ENCODE measurements at regions not wholly inside any gene's neighbourhood (a gene's known extent, or its start where the extent isn't known, plus 50 kb on each side); places are given as distances from the start of the nearest gene placed in this dataset.

DNA sequence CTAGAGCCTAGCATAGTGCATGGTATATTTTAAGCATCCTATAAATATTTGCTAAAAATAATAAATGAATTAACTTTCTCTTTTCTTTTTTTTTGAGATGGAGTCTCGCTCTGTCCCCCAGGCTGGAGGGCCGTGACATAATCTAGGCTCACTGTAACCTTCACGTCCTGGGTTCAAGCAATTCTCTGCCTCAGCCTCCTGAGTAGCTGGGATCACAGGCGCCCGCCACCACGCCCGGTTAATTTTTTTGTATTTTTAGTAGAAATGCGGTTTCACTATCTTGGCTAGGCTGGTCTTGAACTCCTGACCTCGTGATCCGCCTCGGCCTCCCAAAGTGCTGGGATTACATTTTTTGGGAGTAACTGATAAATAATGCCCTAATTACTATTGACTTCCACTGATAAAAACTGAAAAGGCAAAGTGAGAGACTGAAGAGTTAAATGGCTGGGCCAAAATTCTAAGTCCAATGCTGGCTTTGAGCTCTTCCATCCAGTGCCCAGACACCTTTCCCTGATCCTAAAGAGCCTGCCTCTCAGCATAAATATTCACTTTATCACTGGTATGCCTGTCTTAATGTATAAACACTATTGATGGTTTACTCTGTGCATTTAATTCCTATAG is 213.0 kb upstream of the KRR1 start:
- no peak for DNase-seq (ENCODE audit: low read depth)

DNA sequence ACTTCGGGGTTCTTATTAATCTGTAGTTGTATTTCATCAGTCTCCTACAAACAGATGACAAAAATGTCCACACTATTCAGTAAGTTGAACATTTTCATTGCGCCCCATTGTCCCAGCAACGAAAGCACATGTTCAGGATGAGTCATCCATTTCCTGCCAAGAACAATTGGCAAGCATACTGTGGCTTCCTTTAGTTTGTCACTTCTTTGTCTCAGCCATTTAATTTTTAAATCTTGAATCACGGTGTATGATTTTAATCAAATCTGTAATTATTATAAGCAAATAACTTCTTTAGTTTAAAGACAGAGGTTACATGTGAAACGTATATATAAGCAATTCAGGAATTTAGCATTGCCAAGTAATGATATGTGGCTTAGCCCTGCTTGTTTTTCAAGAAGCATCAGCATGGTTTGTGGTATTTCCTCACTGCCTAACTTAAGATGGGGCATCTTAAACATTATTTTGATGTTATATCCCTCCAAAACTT is 211.3 kb upstream of the KRR1 start:
- DNase-seq (ENCODE audit: low read depth), result peak; percentile 91

DNA sequence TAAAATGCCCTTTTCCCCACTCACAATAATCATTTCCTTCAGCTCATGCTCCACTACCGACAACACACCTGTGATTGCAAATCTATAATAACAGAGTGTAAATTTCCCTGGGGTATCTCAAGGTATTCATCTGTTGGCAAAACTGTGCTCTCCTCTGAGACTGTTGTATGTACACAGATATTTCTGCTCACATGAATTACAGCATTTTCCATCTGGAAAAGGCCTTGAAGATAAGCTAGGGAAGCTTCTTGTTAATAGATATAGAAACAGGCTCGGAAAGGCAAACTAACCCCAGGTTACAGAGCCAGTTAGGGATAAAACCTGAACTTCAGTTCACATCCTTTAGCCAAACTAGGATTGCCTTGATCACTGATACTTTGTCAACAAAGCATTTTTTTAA is 210.4 kb upstream of the KRR1 start:
- no peak for DNase-seq (ENCODE audit: low read depth)

DNA sequence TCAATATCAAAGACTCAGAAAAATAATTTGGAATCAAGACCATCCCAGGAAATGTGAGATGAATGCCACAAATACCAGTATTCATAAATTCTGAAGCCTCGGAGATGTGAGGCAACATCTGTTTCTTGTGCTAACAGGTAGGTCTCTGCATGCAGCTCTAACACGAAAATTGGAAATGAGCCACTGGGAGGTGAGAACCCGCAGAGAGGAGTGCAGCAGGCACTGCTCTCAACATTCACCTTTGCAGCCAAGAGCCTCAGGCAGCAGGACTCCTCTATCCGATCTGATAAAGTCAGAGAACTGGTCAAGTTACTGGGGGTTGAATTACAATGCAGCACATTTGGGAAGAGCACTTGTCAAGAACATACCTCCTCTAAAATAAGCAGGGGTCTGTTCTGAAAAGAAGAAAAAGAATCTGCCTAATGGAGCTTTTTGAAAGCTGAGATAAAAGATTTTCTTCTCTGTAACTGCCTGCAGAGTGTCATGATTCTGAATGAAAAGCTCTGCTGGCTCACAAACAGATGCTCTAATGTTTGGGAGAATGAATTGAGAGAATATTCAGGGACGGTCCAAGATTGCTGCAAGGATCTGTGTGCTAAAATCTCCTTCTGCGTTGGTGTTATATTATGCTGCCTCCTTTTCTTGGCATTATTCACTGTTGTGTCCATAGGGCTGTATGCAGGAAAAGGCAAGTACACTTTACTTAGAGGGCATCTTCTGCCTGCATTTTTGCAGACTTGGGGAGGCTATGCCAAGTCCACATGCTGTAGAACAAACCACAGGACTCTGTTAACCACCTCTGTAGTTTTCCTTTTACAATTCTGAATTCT is 209.6 kb upstream of the KRR1 start:
- no peak for DNase-seq (ENCODE audit: low read depth)

DNA sequence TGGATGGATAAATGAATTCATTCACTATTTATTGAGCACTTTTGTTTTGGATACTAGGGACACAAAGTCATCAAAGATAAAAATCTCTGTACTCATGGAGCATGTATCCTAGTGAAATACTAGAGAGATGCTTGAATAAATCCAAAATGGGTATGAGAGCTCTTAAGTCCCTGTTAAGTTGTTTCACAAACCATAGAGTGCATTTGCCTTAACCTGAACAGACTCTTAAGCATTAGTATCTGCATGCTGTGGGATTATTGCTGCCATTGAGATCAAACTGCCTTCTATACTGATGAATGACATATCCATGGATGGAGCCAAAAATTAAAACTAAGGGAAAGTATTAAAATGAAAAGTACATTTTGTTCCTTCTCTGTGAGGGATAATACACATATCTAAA is 206.5 kb upstream of the KRR1 start:
- DNase-seq (ENCODE audit: low read depth), result no peak

DNA sequence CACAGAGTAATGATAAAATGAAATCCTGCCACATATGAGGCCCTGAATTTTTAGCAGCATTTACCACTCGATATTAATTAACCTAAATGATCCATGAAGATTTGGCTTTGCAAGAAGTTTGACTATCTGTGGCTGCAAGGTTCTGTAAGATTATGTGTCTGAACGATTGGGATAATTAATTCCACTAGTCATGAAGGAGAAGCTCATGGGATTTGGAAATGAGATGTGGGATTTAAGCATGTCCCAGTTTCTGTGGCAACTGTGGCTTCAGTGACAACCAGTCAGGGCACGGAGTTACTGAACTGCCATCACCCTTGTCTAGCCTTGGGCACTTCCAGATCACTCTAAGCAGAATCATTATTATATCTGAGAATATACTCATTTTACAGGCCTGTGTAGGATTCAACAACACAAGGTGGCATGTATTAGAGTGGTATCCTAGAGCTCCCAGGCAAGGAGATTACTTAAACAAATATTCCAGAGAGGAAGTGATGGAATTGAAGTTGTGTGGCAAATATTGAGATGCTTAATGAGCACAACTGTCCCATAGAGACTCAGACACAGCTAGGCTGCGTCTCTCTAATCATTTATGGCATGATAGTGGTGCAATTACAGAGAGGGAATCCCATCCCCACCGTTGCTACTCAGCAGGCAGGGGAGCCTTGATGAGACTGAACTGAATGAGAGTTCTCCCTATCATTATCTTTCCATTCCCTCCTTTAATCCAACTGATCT is 205.0 kb upstream of the KRR1 start:
- no peak for DNase-seq (ENCODE audit: low read depth)

DNA sequence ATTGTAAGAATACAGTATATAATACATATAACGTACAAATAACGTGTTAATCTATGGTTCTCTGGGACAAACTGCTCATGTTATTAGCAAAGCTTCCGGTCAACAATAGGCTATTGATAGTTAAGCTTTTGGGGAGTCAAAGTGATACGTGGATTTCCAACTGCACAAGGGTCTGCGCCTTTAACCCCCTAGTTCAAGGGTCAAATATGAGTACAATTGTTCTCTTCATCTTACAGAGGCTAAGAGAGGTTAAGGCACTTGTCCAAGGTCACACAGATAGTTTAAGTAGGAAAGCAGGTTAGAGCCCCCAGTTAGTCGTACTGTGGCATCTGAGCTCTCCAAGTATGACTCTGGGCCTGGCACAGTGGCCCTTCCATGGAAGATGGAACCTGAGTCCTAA is 204.3 kb upstream of the KRR1 start:
- DNase-seq (ENCODE audit: low read depth), result no peak

DNA sequence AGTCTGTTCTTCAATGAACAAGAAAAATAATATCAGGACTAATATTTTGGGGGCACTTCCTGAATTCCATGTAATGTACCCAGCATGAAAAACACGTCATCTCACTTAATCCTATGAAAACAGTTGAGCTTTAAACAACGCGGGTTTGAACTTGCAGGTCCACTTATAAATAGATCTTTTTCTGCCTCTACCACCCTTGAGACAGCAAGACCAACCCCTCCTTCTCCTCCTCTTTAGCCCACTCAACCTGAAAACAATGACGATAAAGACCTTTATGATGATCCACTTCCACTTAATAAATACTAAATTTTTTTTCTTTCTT is 203.9 kb upstream of the KRR1 start:
- no peak for DNase-seq (ENCODE audit: low read depth)

DNA sequence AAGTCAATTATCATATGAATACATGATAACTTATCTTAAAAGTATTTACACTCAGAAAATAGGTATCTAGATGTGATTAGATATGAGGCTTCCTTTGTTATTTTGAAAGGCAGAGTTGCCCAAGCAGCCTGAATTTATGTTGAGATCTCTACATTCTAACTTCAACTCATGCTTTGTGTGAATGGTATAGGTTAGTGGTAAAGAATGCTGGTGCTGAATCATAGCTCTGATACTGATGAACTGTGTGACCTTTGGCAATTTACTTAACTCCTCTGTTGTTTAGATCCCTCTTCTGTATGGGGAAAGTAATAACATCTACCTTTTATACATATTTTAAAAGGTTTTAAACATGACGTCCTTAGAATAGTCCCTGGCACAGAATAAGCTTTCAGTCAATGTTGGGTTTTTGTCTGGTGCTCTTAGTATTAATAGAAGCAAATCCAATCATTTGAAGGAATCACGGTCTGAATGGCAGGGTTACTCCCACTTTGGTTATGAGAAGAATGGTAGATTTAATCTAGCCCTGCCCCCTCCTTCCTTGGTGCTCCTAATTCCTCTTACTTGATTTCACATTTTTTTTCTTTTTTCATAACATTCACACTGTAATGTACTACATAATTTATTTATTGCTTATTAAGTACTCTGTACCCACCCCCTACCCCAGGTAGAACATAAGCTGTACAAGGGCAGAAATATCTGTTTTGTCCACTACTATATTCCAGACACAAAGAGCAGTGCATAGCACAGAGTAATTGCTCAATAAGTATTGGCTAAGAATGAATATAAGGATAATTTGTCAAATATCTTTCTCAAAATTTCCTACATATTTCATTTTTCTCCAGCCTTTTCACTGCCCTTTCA is 203.3 kb upstream of the KRR1 start:
- DNase-seq (ENCODE audit: low read depth), result no peak

DNA sequence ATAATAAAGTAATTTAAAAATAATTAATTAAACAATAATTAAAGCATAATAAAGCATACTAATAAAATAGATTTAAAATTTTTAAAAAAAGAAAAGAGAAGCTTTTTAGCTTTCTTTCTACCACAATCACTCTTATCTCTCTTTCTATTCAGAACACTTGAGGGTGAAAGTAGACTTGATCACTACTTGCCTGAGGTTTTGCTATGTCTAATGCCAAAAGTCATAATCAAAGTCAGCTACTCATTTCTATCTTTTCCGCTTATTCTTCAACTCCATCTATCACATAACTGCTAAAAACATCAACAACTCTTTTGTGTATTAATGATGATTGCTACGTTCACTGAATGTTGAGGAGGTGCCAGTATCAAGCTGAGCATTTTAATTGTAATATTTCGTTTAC is 202.0 kb upstream of the KRR1 start:
- DNase-seq (ENCODE audit: low read depth), result no peak

DNA sequence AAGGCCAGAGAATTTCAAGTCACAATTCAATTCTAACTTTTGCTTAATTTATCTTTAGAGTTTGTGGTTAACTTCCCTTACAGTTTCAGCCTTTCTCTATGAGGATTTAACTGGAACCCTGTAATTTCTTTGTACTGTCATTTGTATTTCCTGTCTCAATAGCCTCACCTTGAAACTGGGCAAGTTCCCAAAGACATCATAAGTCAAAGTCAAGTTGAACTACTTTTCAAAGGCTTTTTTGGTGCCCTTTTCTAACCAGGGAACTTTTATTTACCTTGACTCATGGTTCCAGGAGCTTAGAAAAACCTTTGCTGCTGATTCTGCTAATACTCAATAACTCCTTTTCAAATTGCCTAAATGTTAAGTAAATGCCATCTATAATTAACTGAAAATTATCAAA is 200.8 kb upstream of the KRR1 start:
- no peak for DNase-seq (ENCODE audit: low read depth)

DNA sequence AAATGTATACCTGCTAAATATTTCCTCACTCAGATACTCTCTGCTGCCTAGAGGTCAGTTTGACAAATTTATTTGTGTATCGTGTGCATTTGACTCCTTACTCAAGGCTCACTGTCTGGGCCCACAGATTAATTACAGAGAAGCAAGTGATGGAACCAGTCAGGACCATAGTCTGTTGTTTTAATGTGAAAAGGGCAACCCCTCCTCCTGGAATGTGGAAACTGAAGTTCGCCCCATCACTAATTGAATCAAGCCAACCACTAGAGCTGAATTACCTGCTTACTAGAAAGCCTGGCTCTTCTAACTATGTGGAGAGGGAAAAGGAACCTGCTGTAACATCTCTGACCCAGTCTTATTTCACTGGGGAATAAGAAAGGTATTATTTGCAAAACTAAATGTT is 199.9 kb upstream of the KRR1 start:
- DNase-seq (ENCODE audit: low read depth), result no peak

DNA sequence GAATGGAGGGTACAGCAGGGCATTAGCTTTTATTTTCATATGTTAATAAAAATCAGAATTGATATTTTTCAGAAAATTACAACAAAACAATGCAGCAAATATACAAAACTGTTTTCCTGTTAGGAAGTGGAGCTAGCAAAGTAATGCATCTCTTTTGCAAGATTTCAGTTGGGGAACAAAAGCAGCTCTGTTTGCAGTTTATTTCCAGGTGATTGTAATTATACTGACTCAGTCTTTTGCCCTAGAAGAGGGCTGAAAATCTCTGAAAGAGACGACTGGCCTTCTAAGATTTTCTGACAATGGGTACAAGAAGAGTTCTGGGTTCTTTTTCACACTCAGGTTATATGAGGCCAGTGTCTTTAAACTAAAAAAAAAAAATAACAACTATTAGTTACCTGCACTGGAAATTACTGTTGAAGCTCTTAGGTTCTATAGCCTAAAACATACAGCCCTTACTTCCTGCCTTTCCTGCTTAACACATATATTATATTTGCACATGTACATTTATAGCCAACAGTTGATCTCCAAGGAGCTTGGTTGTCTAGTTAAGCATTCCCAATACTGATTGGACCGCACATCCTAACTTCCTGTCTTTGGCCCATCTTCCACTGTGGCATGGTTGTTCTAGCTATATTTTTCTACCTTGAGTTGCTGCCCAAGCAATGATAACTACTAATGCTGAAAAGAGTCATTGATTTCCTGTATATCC is 199.1 kb upstream of the KRR1 start:
- no peak for DNase-seq (ENCODE audit: low read depth)

DNA sequence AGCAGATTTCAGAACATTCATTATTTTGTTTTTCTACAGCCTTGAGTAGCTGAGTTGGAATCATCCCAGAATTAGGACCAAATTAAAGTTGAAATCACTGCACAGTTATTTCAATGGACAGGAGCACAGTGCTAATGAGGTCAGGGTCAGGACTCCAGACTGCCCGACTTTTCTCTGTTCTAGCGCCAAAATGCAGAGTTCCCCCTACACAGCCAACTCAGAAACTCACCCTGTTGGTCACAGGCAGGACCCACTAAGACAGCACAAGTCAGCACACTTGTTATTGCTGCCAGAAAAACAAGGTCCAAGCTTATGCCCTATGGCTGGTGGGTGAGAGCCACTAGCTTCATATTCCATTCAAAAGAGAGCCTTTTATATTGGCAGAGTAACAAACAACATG is 198.1 kb upstream of the KRR1 start:
- no peak for DNase-seq (ENCODE audit: low read depth)

DNA sequence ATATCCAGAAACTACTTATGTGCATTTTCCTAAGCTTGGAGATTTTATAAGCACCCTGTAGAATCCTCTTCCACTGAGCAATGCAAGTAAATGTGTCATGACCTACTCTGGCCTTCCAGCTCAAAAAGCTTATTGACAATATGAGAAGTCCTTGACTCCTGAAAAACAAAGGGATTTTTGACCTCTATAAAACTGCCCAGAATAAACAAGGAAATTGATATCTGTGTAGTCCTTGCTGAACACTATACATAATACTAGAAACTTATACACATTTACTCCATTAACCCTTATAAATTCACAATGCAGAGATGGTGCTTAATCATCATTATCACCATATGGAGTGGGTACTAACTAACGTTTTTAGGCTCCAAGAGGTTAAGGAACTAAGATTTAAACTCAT is 197.4 kb upstream of the KRR1 start:
- DNase-seq (ENCODE audit: low read depth), result no peak

DNA sequence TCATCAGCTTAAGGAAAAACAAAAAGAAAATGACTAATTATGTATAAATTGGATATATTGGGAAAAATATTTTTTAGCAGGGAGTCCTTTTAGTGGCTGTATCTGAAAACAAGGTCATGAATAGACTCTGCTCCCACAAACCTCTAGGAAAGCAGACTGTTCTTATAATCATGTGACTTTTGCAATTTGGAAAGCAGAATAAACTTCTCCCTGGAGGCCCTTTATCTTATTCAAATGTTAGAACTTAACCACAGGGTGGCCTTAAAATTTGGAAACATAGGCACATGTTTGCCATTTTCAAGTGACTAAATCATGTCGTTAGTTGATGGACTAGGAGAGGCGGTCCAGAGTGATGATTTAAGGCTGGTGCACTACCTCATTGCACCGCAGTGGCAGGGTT is 196.6 kb upstream of the KRR1 start:
- no peak for DNase-seq (ENCODE audit: low read depth)

DNA sequence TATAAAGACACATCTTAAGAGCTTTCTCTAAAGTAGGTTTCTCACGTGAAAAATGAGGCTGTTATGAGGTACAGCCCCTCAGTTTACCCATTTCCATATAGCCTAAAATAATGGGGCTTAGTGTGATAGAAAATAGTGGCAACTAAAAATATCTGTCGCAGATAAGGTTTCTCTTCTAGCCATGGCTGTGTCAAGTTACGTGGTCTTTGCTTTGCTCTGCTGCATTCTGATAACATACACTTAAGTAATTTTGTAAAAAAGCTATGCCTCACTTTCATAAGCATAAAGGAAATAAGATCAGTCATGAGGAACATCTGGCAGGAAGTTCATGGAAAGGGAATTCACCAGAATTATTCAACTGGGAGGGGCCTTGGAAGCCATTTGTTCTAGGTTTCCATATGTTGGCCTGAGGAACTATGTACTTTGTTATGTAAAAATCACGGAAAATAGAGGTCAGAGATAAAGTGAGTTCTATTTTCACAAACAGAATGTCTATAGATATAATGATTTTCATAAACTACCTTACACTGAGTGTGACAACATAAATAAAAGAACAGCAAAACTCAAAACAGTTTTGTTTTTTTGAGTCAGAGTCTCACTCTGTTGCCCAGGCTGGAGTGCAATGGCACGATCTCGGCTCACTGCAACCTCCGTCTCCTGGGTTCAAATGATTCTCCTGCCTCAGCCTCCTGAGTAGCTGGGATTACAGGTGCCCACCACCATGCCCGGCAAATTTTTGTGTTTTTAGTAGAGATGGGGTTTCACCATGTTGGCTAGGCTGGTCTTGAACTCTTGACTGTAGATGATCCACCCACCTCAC is 195.6 kb upstream of the KRR1 start:
- DNase-seq (ENCODE audit: low read depth), result peak; percentile 67

DNA sequence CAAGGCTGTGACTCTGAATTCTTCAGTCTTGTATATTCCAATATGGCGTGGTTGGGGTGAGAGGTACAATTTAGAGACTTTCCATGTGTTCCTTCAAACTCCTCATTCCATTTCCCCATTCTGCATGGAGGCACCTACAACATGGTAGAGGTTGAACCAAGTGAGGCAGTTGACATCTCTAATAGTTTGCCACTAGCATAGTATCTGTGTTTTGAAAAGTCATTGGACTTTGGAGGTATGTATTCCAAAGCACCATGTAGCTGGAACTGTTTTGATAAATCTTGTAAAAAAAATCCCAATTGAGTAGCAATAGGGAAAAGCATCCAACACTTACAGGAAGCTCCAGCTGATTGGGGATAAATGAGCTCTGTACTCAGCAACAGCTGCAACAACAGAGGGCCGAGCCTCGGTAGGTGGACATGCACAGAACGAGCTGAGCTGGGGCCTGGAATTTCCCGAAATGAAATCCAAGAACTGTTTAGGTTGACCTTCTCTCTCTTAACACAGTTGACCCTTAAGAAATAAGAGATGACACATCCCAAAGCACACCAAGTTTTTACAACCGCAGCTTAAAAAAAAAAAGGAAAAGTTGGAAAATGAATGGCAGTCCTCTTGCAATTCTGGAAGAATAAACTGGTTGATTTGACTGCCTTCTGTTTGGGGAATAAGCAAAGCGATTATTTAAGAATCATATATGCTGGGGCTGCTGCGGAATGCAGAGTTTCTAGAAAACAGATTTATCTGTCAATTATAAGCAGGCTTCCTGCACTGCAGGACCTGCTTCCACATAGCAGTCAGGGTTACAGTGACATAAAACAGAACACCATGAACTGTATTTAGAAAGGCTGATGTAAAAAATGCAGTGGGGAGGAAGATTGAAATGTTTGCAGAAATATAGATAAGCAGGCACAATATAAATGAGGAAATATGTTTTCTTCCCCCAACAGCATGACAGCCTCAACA is 194.6 kb upstream of the KRR1 start:
- peak; percentile 97 for DNase-seq (ENCODE audit: low read depth)

DNA sequence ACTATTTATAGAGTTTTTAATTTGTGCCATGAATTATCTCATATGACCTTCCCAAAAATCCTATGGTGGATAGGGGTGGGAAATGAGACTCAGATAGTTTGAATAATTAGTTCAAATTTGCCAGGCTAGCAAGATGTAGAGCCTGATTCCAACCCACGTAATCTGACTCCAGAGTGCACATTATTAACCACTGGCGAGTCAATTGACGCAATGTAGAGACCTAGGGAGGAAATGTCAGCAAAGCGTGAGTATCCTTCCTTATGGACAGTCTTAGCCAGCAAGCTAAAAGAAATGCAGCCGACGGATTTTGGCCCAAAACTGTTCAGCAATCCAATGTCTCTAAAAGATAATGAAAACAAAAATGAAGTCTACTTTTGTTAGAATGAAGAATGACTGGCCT is 193.3 kb upstream of the KRR1 start:
- DNase-seq (ENCODE audit: low read depth), result no peak

DNA sequence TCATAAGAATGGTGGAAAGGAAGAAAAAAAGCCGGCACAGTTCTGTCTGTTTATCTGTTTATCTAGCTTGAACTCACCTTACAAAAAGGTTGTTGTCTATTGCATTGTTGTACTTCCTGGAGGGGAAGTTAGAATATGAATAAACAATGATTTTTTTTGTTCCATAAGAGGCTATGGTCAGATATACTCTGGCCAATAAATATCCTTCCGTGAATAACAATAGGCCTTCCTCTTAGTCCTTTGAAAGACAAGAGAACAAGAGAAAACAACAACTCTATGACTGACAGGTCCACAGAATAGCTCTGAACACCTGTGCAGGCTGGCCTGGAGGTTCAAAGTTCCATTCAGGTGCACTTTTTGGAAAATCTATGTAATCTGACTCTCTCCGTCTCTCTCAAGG is 192.8 kb upstream of the KRR1 start:
- no peak for DNase-seq (ENCODE audit: low read depth)
